DND-41 (cell line): ENCODE measurements at regions not wholly inside any gene's neighbourhood (a gene's known extent, or its start where the extent isn't known, plus 50 kb on each side); places are given as distances from the start of the nearest gene placed in this dataset.

Experiments used
- EZH2 ChIP-seq: IDR thresholded peaks from 3 replicates; pipeline ENCODE4 v1.6.1; 2012; ENCODE audit warnings: borderline replicate concordance, low read depth, mild to moderate bottlenecking, moderate library complexity, low read length, inconsistent platforms; ENCODE audit not compliant: severe bottlenecking
- TF ChIP-seq, protein P1 (sequence below): IDR thresholded peaks from 2 replicates; pipeline ENCODE4 v1.5.1; 2012; ENCODE audit warnings: borderline replicate concordance, low read length, moderate library complexity, mild to moderate bottlenecking; ENCODE audit not compliant: poor library complexity, severe bottlenecking; ENCODE audit errors: extremely low read depth

- TF ChIP-seq, protein P1, sequence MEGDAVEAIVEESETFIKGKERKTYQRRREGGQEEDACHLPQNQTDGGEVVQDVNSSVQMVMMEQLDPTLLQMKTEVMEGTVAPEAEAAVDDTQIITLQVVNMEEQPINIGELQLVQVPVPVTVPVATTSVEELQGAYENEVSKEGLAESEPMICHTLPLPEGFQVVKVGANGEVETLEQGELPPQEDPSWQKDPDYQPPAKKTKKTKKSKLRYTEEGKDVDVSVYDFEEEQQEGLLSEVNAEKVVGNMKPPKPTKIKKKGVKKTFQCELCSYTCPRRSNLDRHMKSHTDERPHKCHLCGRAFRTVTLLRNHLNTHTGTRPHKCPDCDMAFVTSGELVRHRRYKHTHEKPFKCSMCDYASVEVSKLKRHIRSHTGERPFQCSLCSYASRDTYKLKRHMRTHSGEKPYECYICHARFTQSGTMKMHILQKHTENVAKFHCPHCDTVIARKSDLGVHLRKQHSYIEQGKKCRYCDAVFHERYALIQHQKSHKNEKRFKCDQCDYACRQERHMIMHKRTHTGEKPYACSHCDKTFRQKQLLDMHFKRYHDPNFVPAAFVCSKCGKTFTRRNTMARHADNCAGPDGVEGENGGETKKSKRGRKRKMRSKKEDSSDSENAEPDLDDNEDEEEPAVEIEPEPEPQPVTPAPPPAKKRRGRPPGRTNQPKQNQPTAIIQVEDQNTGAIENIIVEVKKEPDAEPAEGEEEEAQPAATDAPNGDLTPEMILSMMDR: no peak
- TF ChIP-seq EZH2: no peak
Observed at GRCh38 chr2:67131257-67131609, 265.9 kb upstream of the ETAA1 start.
